Natural killer cell (primary cell): ENCODE measurements at regions not wholly inside any gene's neighbourhood (a gene's known extent, or its start where the extent isn't known, plus 50 kb on each side); places are given as distances from the start of the nearest gene placed in this dataset.

Experiments
- ATAC-seq, 3 donors: fragments of 150-1000 bp in 2 of 3; fragments of 200-7000 bp in 1 of 3; cut with Tn5 transposase; 1 replicate in 1 of 3; 2 replicates in 2 of 3; pipeline ENCODE4 v1.10.0; 2021; ENCODE audit warnings: mild to moderate bottlenecking in 2 of 3, moderate library complexity in 2 of 3
- DNase-seq, 2 donors: peaks; one replicate each; pipeline versions ENCODE4 v3.0.0 to v3.0.0-alpha.2; 2013 to 2021; ENCODE audit warnings: mixed read lengths in 1 of 2
- H3K27ac ChIP-seq: one replicate; pipeline ENCODE4 v1.5.1; 2013; ENCODE audit warnings: mild to moderate bottlenecking, low read length
- H3K27me3 ChIP-seq: one replicate; pipeline ENCODE4 v1.6.1; 2013; ENCODE audit warnings: low read length; ENCODE audit not compliant: control insufficient read depth, insufficient read depth
- H3K36me3 ChIP-seq: one replicate; pipeline ENCODE4 v1.6.1; 2013; ENCODE audit warnings: low read length; ENCODE audit not compliant: control insufficient read depth, insufficient read depth
- H3K4me1 ChIP-seq: one replicate; pipeline ENCODE4 v1.6.1; 2013; ENCODE audit warnings: low read length; ENCODE audit not compliant: control insufficient read depth, insufficient read depth
- H3K4me3 ChIP-seq: one replicate; pipeline ENCODE4 v1.5.1; 2013; ENCODE audit warnings: low read length
- H3K9me3 ChIP-seq: one replicate; pipeline ENCODE4 v1.6.1; 2013; ENCODE audit warnings: low read length; ENCODE audit not compliant: control insufficient read depth, insufficient read depth
- H3K27ac Mint-ChIP-seq, 2 donors: one replicate each; pipeline ENCODE4 v1.8.0; 2022; ENCODE audit warnings: mild to moderate bottlenecking in 2 of 2, mixed read lengths in 2 of 2, moderate library complexity in 1 of 2
- H3K27me3 Mint-ChIP-seq, 2 donors: one replicate each; pipeline ENCODE4 v1.8.0; 2022; ENCODE audit warnings: low read depth in 2 of 2, mixed read lengths in 2 of 2
- H3K36me3 Mint-ChIP-seq: one replicate; pipeline ENCODE4 v1.8.0; 2022; ENCODE audit warnings: mixed read lengths
- H3K4me1 Mint-ChIP-seq, 2 donors: one replicate each; pipeline ENCODE4 v1.8.0; 2022; ENCODE audit warnings: mixed read lengths in 2 of 2
- H3K4me3 Mint-ChIP-seq: one replicate; pipeline ENCODE4 v1.8.0; 2022; ENCODE audit warnings: mild to moderate bottlenecking, moderate library complexity, mixed read lengths
- H3K9me3 Mint-ChIP-seq, 2 donors: one replicate each; pipeline ENCODE4 v1.8.0; 2022; ENCODE audit warnings: mixed read lengths in 2 of 2
- CTCF ChIP-seq: fragments of 200-600 bp; IDR thresholded peaks from one replicate; pipeline ENCODE4 v1.8.0; 2022; ENCODE audit warnings: antibody characterized with exemption
- intact Hi-C: fragments of 100-400 bp; cut with micrococcal nuclease; formaldehyde crosslinking; loops from one replicate; pipeline ENCODE4 v1.14.2; 2022

GRCh38 chr2:158918452-158918851 lies 50.0 kb upstream of the TANC1 start:
- Histone ChIP-seq H3K4me1 (no peaks in the 10 kb centered on the region), H3K27me3 (no peaks in the 10 kb centered on the region), H3K36me3 (no peaks in the 10 kb centered on the region), H3K27ac (no peak overlapping the region), H3K9me3 (no peaks in the 10 kb centered on the region), H3K4me3 (no peak overlapping the region)
- Mint-ChIP-seq H3K4me3 (no peak overlapping the region), H3K27ac (no peak overlapping the region), H3K4me1 (no peaks in the 10 kb centered on the region), H3K9me3 (no peaks in the 10 kb centered on the region), H3K27me3 (peaks cover 19 to 45% of the 10 kb centered on the region in 2 donors), H3K36me3 (no peaks in the 10 kb centered on the region)
- intact Hi-C loops, result no loop called here
- DNase-seq (no peak), ATAC-seq (no peak)
- no peak for TF ChIP-seq CTCF
